H1 (cell line): ENCODE measurements at regions not wholly inside any gene's neighbourhood (a gene's known extent, or its start where the extent isn't known, plus 50 kb on each side); places are given as distances from the start of the nearest gene placed in this dataset.

Source experiments
- CTCF ChIA-PET: fragments of 300-600 bp; sonication (Branson Sonifier 250); formaldehyde crosslinking; loops from one replicate; lab custom pipeline; 2021; ENCODE audit not compliant: partially characterized antibody; lab: Charles Lee
- POLR2A ChIA-PET: fragments of 300-600 bp; sonication (Branson Sonifier 250); formaldehyde crosslinking; loops from one replicate; lab custom pipeline; 2021; ENCODE audit warnings: inconsistent platforms; ENCODE audit not compliant: partially characterized antibody; lab: Charles Lee
- DNase-seq, 2 experiments: peaks; one replicate each; pipeline versions ENCODE4 v3.0.0 to v3.0.0-alpha.2; 2010 to 2022; ENCODE audit warnings: low spot score in 2 of 2, low read depth in 1 of 2, mixed read lengths in 1 of 2
- FAIRE-seq: peaks from 2 replicates; lab custom pipeline; 2011; peaks lifted over from hg19 to GRCh38; lab: Jason Lieb, UNC
- H2AFZ ChIP-seq: 2 replicates; pipeline ENCODE4 v1.8.1; 2012; ENCODE audit warnings: low read length, inconsistent platforms
- H2AK5ac ChIP-seq: 2 replicates; pipeline ENCODE4 v1.6.1; 2013; ENCODE audit warnings: low read depth, low read length
- H2BK120ac ChIP-seq: replicated peaks from 2 replicates; pipeline ENCODE3; 2013; ENCODE audit warnings: low read depth, low read length, inconsistent platforms
- H2BK12ac ChIP-seq: 2 replicates; pipeline ENCODE4 v1.6.1; 2013; ENCODE audit warnings: low read depth, low read length
- H2BK15ac ChIP-seq: 2 replicates; pipeline ENCODE4 v1.6.1; 2013; ENCODE audit warnings: low read length
- H2BK20ac ChIP-seq: 2 replicates; pipeline ENCODE4 v1.6.1; 2013; ENCODE audit warnings: low read length
- H2BK5ac ChIP-seq: 2 replicates; pipeline ENCODE4 v1.6.1; 2013; ENCODE audit warnings: low read depth, low read length
- H3K14ac ChIP-seq: 2 replicates; pipeline ENCODE4 v1.6.1; 2013; ENCODE audit warnings: inconsistent platforms; ENCODE audit not compliant: insufficient read length
- H3K18ac ChIP-seq: 2 replicates; pipeline ENCODE4 v1.6.1; 2013; ENCODE audit warnings: low read length; ENCODE audit errors: extremely low read depth
- H3K23ac ChIP-seq: 2 replicates; pipeline ENCODE4 v1.6.1; 2013; ENCODE audit warnings: inconsistent platforms; ENCODE audit not compliant: insufficient read length
- H3K23me2 ChIP-seq: 2 replicates; pipeline ENCODE4 v1.6.1; 2013; ENCODE audit warnings: low read depth, low read length
- H3K27ac ChIP-seq: 2 replicates; pipeline ENCODE4 v1.6.1; 2011; ENCODE audit warnings: low read depth, low read length, inconsistent platforms
- H3K27me3 ChIP-seq, 4 experiments: replicated peaks in 1 of 4; 1 replicate in 1 of 4; 2 replicates in 3 of 4; pipeline versions ENCODE4 v1.6.1 to v1.8.1; 2011 to 2013; ENCODE audit warnings: low read length in 3 of 4, mild to moderate bottlenecking in 3 of 4, inconsistent platforms in 2 of 4, mixed read lengths in 2 of 4, moderate library complexity in 1 of 4; ENCODE audit not compliant: control insufficient read depth in 3 of 4, insufficient read depth in 3 of 4; ENCODE audit errors: extremely low read depth in 1 of 4
- H3K36me3 ChIP-seq, 4 experiments: 2 replicates each; pipeline versions ENCODE4 v1.6.1 to v1.8.1; 2011 to 2013; ENCODE audit warnings: mild to moderate bottlenecking in 4 of 4, low read length in 3 of 4, moderate library complexity in 2 of 4, control low read depth in 1 of 4, inconsistent platforms in 1 of 4; ENCODE audit not compliant: insufficient read depth in 4 of 4, control insufficient read depth in 2 of 4
- H3K4ac ChIP-seq: replicated peaks from 2 replicates; pipeline ENCODE3; 2013; ENCODE audit warnings: low read length, low read depth, mixed read lengths, inconsistent platforms; ENCODE audit not compliant: insufficient read length
- H3K4me1 ChIP-seq, 4 experiments: replicated peaks in 1 of 4; 1 replicate in 1 of 4; 2 replicates in 3 of 4; pipeline versions ENCODE4 v1.6.1 to v1.8.1; 2011 to 2013; ENCODE audit warnings: low read length in 3 of 4, inconsistent platforms in 2 of 4, mixed read lengths in 1 of 4; ENCODE audit not compliant: insufficient read depth in 4 of 4, control insufficient read depth in 3 of 4
- H3K4me2 ChIP-seq, 2 experiments: 2 replicates each; pipeline versions ENCODE4 v1.6.1 to v1.8.1; 2011 to 2013; ENCODE audit warnings: low read depth in 2 of 2, low read length in 2 of 2, control low read depth in 1 of 2, inconsistent platforms in 1 of 2, mild to moderate bottlenecking in 1 of 2; ENCODE audit not compliant: insufficient read depth in 1 of 2
- H3K4me3 ChIP-seq, 4 experiments: fragments of 200-600, 300-600 bp in 1 of 4; sonication (generic), shearing (Covaris generic), sonication (Bioruptor Twin) in 1 of 4; 2 replicates each; pipeline versions ENCODE4 v1.5.1 to v1.8.1; 2011 to 2016; ENCODE audit warnings: low read length in 4 of 4, low read depth in 3 of 4, control low read depth in 2 of 4, inconsistent platforms in 2 of 4, mild to moderate bottlenecking in 2 of 4, mixed read lengths in 1 of 4, moderate library complexity in 1 of 4; ENCODE audit not compliant: insufficient read depth in 2 of 4; ENCODE audit errors: extremely low read depth in 1 of 4
- H3K56ac ChIP-seq: replicated peaks from 2 replicates; pipeline ENCODE3; 2013; ENCODE audit warnings: low read depth, mild to moderate bottlenecking, mixed read lengths, low read length, inconsistent platforms; ENCODE audit not compliant: insufficient read length
- H3K79me1 ChIP-seq: 2 replicates; pipeline ENCODE4 v1.6.1; 2013; ENCODE audit warnings: low read depth, low read length, control low read depth
- H3K79me2 ChIP-seq, 2 experiments: 2 replicates each; pipeline versions ENCODE4 v1.6.1 to v1.8.1; 2012 to 2013; ENCODE audit warnings: low read length in 2 of 2, mild to moderate bottlenecking in 2 of 2, inconsistent platforms in 1 of 2; ENCODE audit not compliant: insufficient read depth in 2 of 2, control insufficient read depth in 1 of 2
- H3K9ac ChIP-seq, 4 experiments: replicated peaks in 1 of 4; 1 replicate in 1 of 4; 2 replicates in 3 of 4; pipeline versions ENCODE4 v1.6.1 to v1.8.1; 2011 to 2013; ENCODE audit warnings: low read depth in 3 of 4, low read length in 3 of 4, control low read depth in 2 of 4, mild to moderate bottlenecking in 2 of 4, moderate library complexity in 2 of 4, inconsistent platforms in 1 of 4; ENCODE audit errors: extremely low read depth in 1 of 4
- H3K9me3 ChIP-seq, 2 experiments: 2 replicates each; pipeline versions ENCODE4 v1.6.1 to v1.8.1; 2012 to 2013; ENCODE audit warnings: mild to moderate bottlenecking in 2 of 2, moderate library complexity in 2 of 2, control low read depth in 1 of 2, inconsistent platforms in 1 of 2, low read depth in 1 of 2, low read length in 1 of 2, mixed read lengths in 1 of 2; ENCODE audit not compliant: insufficient read depth in 2 of 2
- H4K20me1 ChIP-seq, 2 experiments: replicated peaks in 1 of 2; 2 replicates each; pipeline versions ENCODE3 to v1.8.1; 2011 to 2013; ENCODE audit warnings: inconsistent platforms in 2 of 2, low read length in 2 of 2, mild to moderate bottlenecking in 1 of 2; ENCODE audit not compliant: insufficient read depth in 2 of 2, control insufficient read depth in 1 of 2
- H4K5ac ChIP-seq: 2 replicates; pipeline ENCODE4 v1.6.1; 2013; ENCODE audit warnings: low read length, low read depth, mixed read lengths, inconsistent platforms; ENCODE audit not compliant: insufficient read length
- H4K8ac ChIP-seq: 2 replicates; pipeline ENCODE4 v1.8.0; 2013; ENCODE audit warnings: mild to moderate bottlenecking, moderate library complexity, low read length, inconsistent platforms; ENCODE audit not compliant: insufficient read depth; ENCODE audit errors: extremely low read depth
- H4K91ac ChIP-seq: replicated peaks from 2 replicates; pipeline ENCODE3; 2013; ENCODE audit warnings: low read length, mixed read lengths, inconsistent platforms; ENCODE audit not compliant: insufficient read length
- ATF3 ChIP-seq: IDR thresholded peaks from 2 replicates; pipeline ENCODE4 v1.6.1; 2011; ENCODE audit warnings: low read depth, mild to moderate bottlenecking, low read length; ENCODE audit not compliant: insufficient read depth
- CTBP2 ChIP-seq: IDR thresholded peaks from 2 replicates; pipeline ENCODE4 v1.7.0; 2011; ENCODE audit warnings: borderline replicate concordance, mild to moderate bottlenecking, moderate library complexity, mixed read lengths, low read length; ENCODE audit not compliant: insufficient read depth, insufficient read length
- JUN ChIP-seq: IDR thresholded peaks from 2 replicates; pipeline ENCODE4 v1.6.1; 2011; ENCODE audit warnings: low read depth, mild to moderate bottlenecking, improper control_type of control experiment, low read length
- KDM4A ChIP-seq: IDR thresholded peaks from one replicate; pipeline ENCODE4 v1.7.1; 2012; ENCODE audit warnings: low read depth, mild to moderate bottlenecking, moderate library complexity, low read length, inconsistent platforms; ENCODE audit not compliant: severe bottlenecking
- NRF1 ChIP-seq: IDR thresholded peaks from 2 replicates; pipeline ENCODE4 v1.6.1; 2011; ENCODE audit warnings: mild to moderate bottlenecking, low read depth, low read length, improper control_type of control experiment
- PHF8 ChIP-seq: fragments of 200-600 bp; sonication (generic); conservative IDR thresholded peaks from 2 replicates; pipeline ENCODE4 v1.7.1; 2012; ENCODE audit warnings: low read depth, mild to moderate bottlenecking, inconsistent platforms, low read length, moderate library complexity
- RBBP5 ChIP-seq: IDR thresholded peaks from 2 replicates; pipeline ENCODE4 v1.7.1; 2012; ENCODE audit warnings: low read depth, mild to moderate bottlenecking, inconsistent platforms, low read length, moderate library complexity, borderline replicate concordance
- RNF2 ChIP-seq: fragments of 200-900, 300-1000 bp; sonication (generic); IDR thresholded peaks from 2 replicates; pipeline ENCODE4 v1.7.1; 2016; ENCODE audit warnings: borderline replicate concordance, low read depth, mild to moderate bottlenecking, antibody characterized with exemption, low read length; ENCODE audit not compliant: poor library complexity, severe bottlenecking; ENCODE audit errors: missing control alignments
- SP1 ChIP-seq: IDR thresholded peaks from 2 replicates; pipeline ENCODE4 v1.6.1; 2011; ENCODE audit warnings: low read depth, low read length
- SP2 ChIP-seq: IDR thresholded peaks from 2 replicates; pipeline ENCODE4 v1.6.1; 2012; ENCODE audit warnings: mild to moderate bottlenecking, low read length, inconsistent platforms
- SP4 ChIP-seq: IDR thresholded peaks from 2 replicates; pipeline ENCODE4 v1.6.1; 2012; ENCODE audit warnings: low read length, inconsistent platforms
- TAF7 ChIP-seq: optimal IDR thresholded peaks from 2 replicates; pipeline ENCODE3; 2011; ENCODE audit warnings: low read depth, mild to moderate bottlenecking, inconsistent platforms, low read length, moderate library complexity, borderline replicate concordance
- TEAD4 ChIP-seq: IDR thresholded peaks from 2 replicates; pipeline ENCODE4 v1.6.1; 2012; ENCODE audit warnings: low read depth, low read length, inconsistent platforms, mixed read lengths
- YY1 ChIP-seq: IDR thresholded peaks from 2 replicates; pipeline ENCODE4 v1.6.1; 2011; ENCODE audit warnings: low read depth, mild to moderate bottlenecking, low read length
- WGBS, 2 experiments: shearing (Covaris generic) in 1 of 2; methylation state at CpG; one replicate each; pipeline versions ENCODE4 v1.1.6 to v1.1.7; 2013 to 2015; ENCODE audit warnings: low lambda C conversion rate in 2 of 2, mixed read lengths in 2 of 2, inconsistent platforms in 1 of 2, low coverage in 1 of 2, missing lambda C conversion rate in 1 of 2; ENCODE audit not compliant: insufficient replicate concordance in 2 of 2, insufficient coverage in 1 of 2, insufficient read length in 1 of 2; ENCODE audit errors: extremely low coverage in 1 of 2, missing lambda C conversion rate in 1 of 2; 5-methylcytosine and 5-hydroxymethylcytosine counted together

DNA sequence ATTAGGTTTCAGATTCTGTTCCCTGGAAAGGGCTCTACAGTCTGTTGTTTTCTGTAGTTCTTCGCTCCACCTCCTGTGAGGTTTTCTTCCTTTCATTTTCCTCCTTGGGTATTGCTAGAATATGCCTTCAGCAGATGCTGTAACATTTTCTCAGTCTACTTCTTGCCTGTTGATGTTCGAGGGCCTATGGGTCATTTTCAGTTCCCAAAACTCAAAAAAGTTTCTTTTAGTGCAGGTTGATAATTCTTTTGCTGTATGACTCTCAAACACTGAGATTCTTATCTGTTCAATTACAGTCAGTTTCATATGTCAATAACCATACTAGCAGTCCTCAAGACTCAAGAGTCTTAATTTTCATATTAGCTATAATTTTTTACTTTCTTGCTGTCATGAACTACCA, 268.3 kb downstream of the RFC3 start:
- ChIA-PET CTCF (no interaction called here), POLR2A (no interaction called here)
- Histone ChIP-seq H4K8ac (no peak overlapping the region), H2BK5ac (no peak overlapping the region), H4K5ac (no peak overlapping the region), H3K4me1 (no peaks in the 10 kb centered on the region), H3K27ac (no peak overlapping the region), H3K4ac (no peak overlapping the region), H3K36me3 (no peaks in the 10 kb centered on the region), H3K23ac (no peak overlapping the region), H3K18ac (no peak overlapping the region), H3K9me3 (peaks cover 11 to 14% of the 10 kb centered on the region in 2 experiments), H2BK20ac (no peak overlapping the region), H2BK15ac (no peak overlapping the region), H3K79me2 (no peaks in the 10 kb centered on the region), H3K4me3 (no peak overlapping the region), H3K23me2 (0 out of 2 replicates have a peak, but pooled peaks cover 2% of the 10 kb centered on the region), H3K79me1 (no peaks in the 10 kb centered on the region), H2BK120ac (no peak overlapping the region), H2AFZ (no peak overlapping the region), H3K27me3 (no peaks in the 10 kb centered on the region), H3K9ac (no peak overlapping the region), H2AK5ac (no peak overlapping the region), H3K14ac (no peak overlapping the region), H4K20me1 (no peaks in the 10 kb centered on the region), H2BK12ac (no peak overlapping the region), H3K56ac (no peak overlapping the region), H3K4me2 (no peak overlapping the region), H4K91ac (no peak overlapping the region)
- FAIRE-seq, result no peak
- DNase-seq, result no peak
- whole genome bisulfite sequencing, 2 experiments, result 79% methylated on average over 2 of the region's 2 CpGs; no CpG with 5 or more reads in 1 of the 2 experiments
- no peak for TF ChIP-seq KDM4A
- no peak for TF ChIP-seq YY1
- TF ChIP-seq JUN, result no peak
- TF ChIP-seq TAF7, result no peak
- no peak for TF ChIP-seq SP2
- TF ChIP-seq ATF3, result no peak
- no peak for TF ChIP-seq RBBP5
- no peak for TF ChIP-seq PHF8
- no peak for TF ChIP-seq SP1
- no peak for TF ChIP-seq NRF1
- TF ChIP-seq RNF2, result no peak
- TF ChIP-seq TEAD4, result no peak
- no peak for TF ChIP-seq CTBP2
- TF ChIP-seq SP4, result no peak
